GM12891 (cell line): ENCODE measurements at regions not wholly inside any gene's neighbourhood (a gene's known extent, or its start where the extent isn't known, plus 50 kb on each side); places are given as distances from the start of the nearest gene placed in this dataset.

ENCODE experiments used
- PAX5 ChIP-seq: IDR thresholded peaks from 2 replicates; pipeline ENCODE4 v1.6.1; 2011; ENCODE audit warnings: low read length, moderate library complexity, mild to moderate bottlenecking; ENCODE audit not compliant: insufficient read depth, severe bottlenecking
- POLR2A ChIP-seq: IDR thresholded peaks from 2 replicates; pipeline ENCODE4 v1.6.1; 2011; ENCODE audit warnings: low read depth, low read length, control low read depth
- POLR2AphosphoS5 ChIP-seq: IDR thresholded peaks from 2 replicates; pipeline ENCODE4 v1.6.1; 2011; ENCODE audit warnings: low read depth, low read length, control low read depth
- POU2F2 ChIP-seq: IDR thresholded peaks from 2 replicates; pipeline ENCODE4 v1.6.1; 2011; ENCODE audit warnings: low read depth, mild to moderate bottlenecking, control low read depth, low read length, moderate library complexity
- SPI1 ChIP-seq: IDR thresholded peaks from 2 replicates; pipeline ENCODE4 v1.6.1; 2011; ENCODE audit warnings: low read depth, low read length, control low read depth
- TAF1 ChIP-seq: IDR thresholded peaks from 2 replicates; pipeline ENCODE4 v1.6.1; 2011; ENCODE audit warnings: low read depth, low read length, control low read depth

DNA sequence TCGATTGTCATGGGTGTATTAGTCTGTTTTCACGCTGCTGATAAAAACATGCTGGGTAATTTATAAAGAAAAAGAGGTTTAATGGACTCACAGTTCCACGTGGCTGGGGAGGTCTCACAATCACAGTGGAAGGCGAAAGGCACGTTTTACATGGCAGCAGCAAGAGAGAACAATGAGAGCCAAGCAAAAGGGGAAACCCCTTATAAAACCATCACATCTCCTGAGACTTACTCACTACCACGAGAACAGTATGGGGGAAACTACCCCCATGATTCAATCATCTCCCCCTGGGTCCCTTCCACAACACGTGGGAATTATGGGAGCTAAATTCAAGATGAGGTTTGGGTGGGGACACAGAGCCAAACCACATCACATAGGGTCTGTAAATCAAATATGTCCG lies 167.4 kb upstream of the XYLT1 start:
- no peak for TF ChIP-seq POLR2AphosphoS5
- no peak for TF ChIP-seq PAX5
- no peak for TF ChIP-seq POLR2A
- no peak for TF ChIP-seq TAF1
- no peak for TF ChIP-seq POU2F2
- TF ChIP-seq SPI1: no peak
